Natural killer cell (primary cell): ENCODE measurements at regions not wholly inside any gene's neighbourhood (a gene's known extent, or its start where the extent isn't known, plus 50 kb on each side); places are given as distances from the start of the nearest gene placed in this dataset.
A peak's percentile ranks its signal among the peaks of the same experiment; 100 is the strongest.

Source experiments
- ATAC-seq, 3 donors: fragments of 150-1000 bp in 2 of 3; fragments of 200-7000 bp in 1 of 3; cut with Tn5 transposase; 1 replicate in 1 of 3; 2 replicates in 2 of 3; pipeline ENCODE4 v1.10.0; 2021; ENCODE audit warnings: mild to moderate bottlenecking in 2 of 3, moderate library complexity in 2 of 3
- DNase-seq, 2 donors: peaks; one replicate each; pipeline versions ENCODE4 v3.0.0 to v3.0.0-alpha.2; 2013 to 2021; ENCODE audit warnings: mixed read lengths in 1 of 2
- H3K27ac ChIP-seq: one replicate; pipeline ENCODE4 v1.5.1; 2013; ENCODE audit warnings: mild to moderate bottlenecking, low read length
- H3K27me3 ChIP-seq: one replicate; pipeline ENCODE4 v1.6.1; 2013; ENCODE audit warnings: low read length; ENCODE audit not compliant: control insufficient read depth, insufficient read depth
- H3K36me3 ChIP-seq: one replicate; pipeline ENCODE4 v1.6.1; 2013; ENCODE audit warnings: low read length; ENCODE audit not compliant: control insufficient read depth, insufficient read depth
- H3K4me1 ChIP-seq: one replicate; pipeline ENCODE4 v1.6.1; 2013; ENCODE audit warnings: low read length; ENCODE audit not compliant: control insufficient read depth, insufficient read depth
- H3K4me3 ChIP-seq: one replicate; pipeline ENCODE4 v1.5.1; 2013; ENCODE audit warnings: low read length
- H3K9me3 ChIP-seq: one replicate; pipeline ENCODE4 v1.6.1; 2013; ENCODE audit warnings: low read length; ENCODE audit not compliant: control insufficient read depth, insufficient read depth
- H3K27ac Mint-ChIP-seq, 2 donors: one replicate each; pipeline ENCODE4 v1.8.0; 2022; ENCODE audit warnings: mild to moderate bottlenecking in 2 of 2, mixed read lengths in 2 of 2, moderate library complexity in 1 of 2
- H3K27me3 Mint-ChIP-seq, 2 donors: one replicate each; pipeline ENCODE4 v1.8.0; 2022; ENCODE audit warnings: low read depth in 2 of 2, mixed read lengths in 2 of 2
- H3K36me3 Mint-ChIP-seq: one replicate; pipeline ENCODE4 v1.8.0; 2022; ENCODE audit warnings: mixed read lengths
- H3K4me1 Mint-ChIP-seq, 2 donors: one replicate each; pipeline ENCODE4 v1.8.0; 2022; ENCODE audit warnings: mixed read lengths in 2 of 2
- H3K4me3 Mint-ChIP-seq: one replicate; pipeline ENCODE4 v1.8.0; 2022; ENCODE audit warnings: mild to moderate bottlenecking, moderate library complexity, mixed read lengths
- H3K9me3 Mint-ChIP-seq, 2 donors: one replicate each; pipeline ENCODE4 v1.8.0; 2022; ENCODE audit warnings: mixed read lengths in 2 of 2
- CTCF ChIP-seq: fragments of 200-600 bp; IDR thresholded peaks from one replicate; pipeline ENCODE4 v1.8.0; 2022; ENCODE audit warnings: antibody characterized with exemption
- WGBS: methylation state at CpG from one replicate; pipeline ENCODE4 v1.1.7; 2013; ENCODE audit warnings: missing lambda C conversion rate; ENCODE audit not compliant: insufficient coverage; 5-methylcytosine and 5-hydroxymethylcytosine counted together
- intact Hi-C: fragments of 100-400 bp; cut with micrococcal nuclease; formaldehyde crosslinking; loops from one replicate; pipeline ENCODE4 v1.14.2; 2022

GRCh38 chr14:22232933-22233332, 356.1 kb downstream of the DAD1 start:
- Histone ChIP-seq H3K4me1 (peaks cover 17% of the 10 kb centered on the region), H3K27ac (no peak overlapping the region), H3K27me3 (no peaks in the 10 kb centered on the region), H3K36me3 (no peaks in the 10 kb centered on the region), H3K4me3 (no peak overlapping the region), H3K9me3 (no peaks in the 10 kb centered on the region)
- WGBS, result 48% methylated on average over 2 of the region's 2 CpGs
- Mint-ChIP-seq H3K4me3 (no peak overlapping the region), H3K36me3 (no peaks in the 10 kb centered on the region), H3K4me1 (peaks cover 27 to 33% of the 10 kb centered on the region in 2 donors), H3K27me3 (peaks cover 7 to 14% of the 10 kb centered on the region in 2 donors), H3K27ac (no peak overlapping the region), H3K9me3 (no peaks in the 10 kb centered on the region)
- ATAC-seq, result no peak
- no peak for DNase-seq
- intact Hi-C loops, result no loop called here
- no peak for TF ChIP-seq CTCF

GRCh38 chr14:22232486-22232885, 356.5 kb downstream of the DAD1 start:
- Mint-ChIP-seq H3K27me3 (peaks cover 7 to 9% of the 10 kb centered on the region in 2 donors), H3K9me3 (no peaks in the 10 kb centered on the region), H3K27ac (no peak overlapping the region), H3K4me3 (no peak overlapping the region), H3K4me1 (peaks cover 27 to 33% of the 10 kb centered on the region in 2 donors), H3K36me3 (no peaks in the 10 kb centered on the region)
- H3K4me3 ChIP-seq, result no peak overlapping the region
- H3K36me3 ChIP-seq, result no peaks in the 10 kb centered on the region
- H3K27ac ChIP-seq, result no peak overlapping the region
- TF ChIP-seq CTCF, result no peak
- DNase-seq (no peak), ATAC-seq (no peak)
- intact Hi-C loops, result no loop called here
- peaks cover 17% of the 10 kb centered on the region for H3K4me1 ChIP-seq
- H3K9me3 ChIP-seq, result no peaks in the 10 kb centered on the region
- no peaks in the 10 kb centered on the region for H3K27me3 ChIP-seq

- H3K4me1 Mint-ChIP-seq, result peaks cover 33 to 44% of the 10 kb centered on the region in 2 donors
- H3K27me3 ChIP-seq, result no peaks in the 10 kb centered on the region
- ATAC-seq (peak; percentile 88 to 98 (median 91)), DNase-seq (peak; percentile 37 to 49)
- peaks cover 2 to 7% of the 10 kb centered on the region in 2 donors for H3K27me3 Mint-ChIP-seq
- H3K9me3 Mint-ChIP-seq, result no peaks in the 10 kb centered on the region
- intact Hi-C loops, result no loop called here
- no peak overlapping the region for H3K4me3 ChIP-seq
- WGBS, result 0% methylated on average over 1 of the region's 1 CpG
- H3K27ac ChIP-seq, result no peak overlapping the region
- H3K9me3 ChIP-seq, result no peaks in the 10 kb centered on the region
- H3K36me3 ChIP-seq, result no peaks in the 10 kb centered on the region
- peaks cover 17% of the 10 kb centered on the region for H3K4me1 ChIP-seq
- peak overlapping the region; percentile 47 for H3K4me3 Mint-ChIP-seq
- H3K36me3 Mint-ChIP-seq, result no peaks in the 10 kb centered on the region
- no peak for TF ChIP-seq CTCF
- peak overlapping the region; percentile 54 to 74 for H3K27ac Mint-ChIP-seq
Observed at GRCh38 chr14:22231018-22231417, 358.0 kb downstream of the DAD1 start.

GRCh38 chr14:22230517-22230916, 358.5 kb downstream of the DAD1 start:
- intact Hi-C loops, result no loop called here
- no peaks in the 10 kb centered on the region for H3K9me3 ChIP-seq
- peaks cover 2 to 7% of the 10 kb centered on the region in 2 donors for H3K27me3 Mint-ChIP-seq
- H3K27me3 ChIP-seq, result no peaks in the 10 kb centered on the region
- no peak overlapping the region for H3K27ac ChIP-seq
- peak overlapping the region; percentile 47 for H3K4me3 Mint-ChIP-seq
- WGBS, result 100% methylated on average over 2 of the region's 2 CpGs
- no peaks in the 10 kb centered on the region for H3K36me3 Mint-ChIP-seq
- peak overlapping the region; percentile 54 to 74 for H3K27ac Mint-ChIP-seq
- H3K4me3 ChIP-seq, result no peak overlapping the region
- H3K4me1 Mint-ChIP-seq, result peaks cover 33 to 45% of the 10 kb centered on the region in 2 donors
- ATAC-seq (no peak), DNase-seq (no peak)
- H3K9me3 Mint-ChIP-seq, result no peaks in the 10 kb centered on the region
- H3K4me1 ChIP-seq, result peaks cover 17% of the 10 kb centered on the region
- H3K36me3 ChIP-seq, result no peaks in the 10 kb centered on the region
- no peak for TF ChIP-seq CTCF
